ENCODE measurements at regions not wholly inside any gene's neighbourhood (a gene's known extent, or its start where the extent isn't known, plus 50 kb on each side); places are given as distances from the start of the nearest gene placed in this dataset.
A peak's percentile ranks its signal among the peaks of the same experiment; 100 is the strongest.

DNA sequence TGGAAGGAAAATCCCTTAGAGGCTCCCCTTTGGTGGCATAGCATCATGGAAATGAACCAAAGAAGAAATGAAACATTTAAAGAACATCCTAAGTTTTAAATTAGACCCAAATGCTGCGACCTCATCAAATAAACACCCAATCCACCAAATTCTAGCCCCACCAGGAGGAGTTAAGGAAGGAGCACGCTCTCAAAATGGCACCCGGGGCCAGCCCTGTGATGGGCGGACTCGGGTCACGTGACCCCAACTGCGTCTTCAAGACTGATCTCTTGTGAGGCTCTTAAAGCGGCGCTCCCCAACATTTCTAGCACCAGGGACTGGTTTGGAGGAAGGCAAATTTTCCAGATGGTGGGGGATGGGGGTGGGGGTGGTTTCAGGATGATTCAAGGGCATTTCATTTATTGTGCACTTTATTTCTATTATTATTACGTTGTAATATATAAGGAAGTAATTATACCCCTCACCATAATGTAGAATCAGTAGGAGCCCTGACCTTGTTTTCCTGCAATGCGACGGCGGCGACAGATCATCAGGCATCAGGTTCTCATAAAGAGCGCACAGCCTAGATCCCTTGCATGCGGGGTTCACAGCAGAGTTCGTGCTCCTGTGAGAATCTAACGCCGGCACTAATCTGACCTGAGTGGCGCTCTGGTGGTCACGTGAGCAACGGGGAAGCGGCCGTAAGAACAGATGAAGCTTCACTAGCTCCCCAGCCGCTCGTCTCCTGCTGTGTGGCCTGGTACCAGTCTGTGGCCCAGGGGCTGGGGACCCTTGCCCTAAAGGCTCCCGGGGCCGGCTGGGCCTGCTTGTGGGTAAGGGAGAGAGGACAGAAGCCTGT, 55.3 kb upstream of the SLC22A11 start:
- TF ChIP-seq, protein P1, sequence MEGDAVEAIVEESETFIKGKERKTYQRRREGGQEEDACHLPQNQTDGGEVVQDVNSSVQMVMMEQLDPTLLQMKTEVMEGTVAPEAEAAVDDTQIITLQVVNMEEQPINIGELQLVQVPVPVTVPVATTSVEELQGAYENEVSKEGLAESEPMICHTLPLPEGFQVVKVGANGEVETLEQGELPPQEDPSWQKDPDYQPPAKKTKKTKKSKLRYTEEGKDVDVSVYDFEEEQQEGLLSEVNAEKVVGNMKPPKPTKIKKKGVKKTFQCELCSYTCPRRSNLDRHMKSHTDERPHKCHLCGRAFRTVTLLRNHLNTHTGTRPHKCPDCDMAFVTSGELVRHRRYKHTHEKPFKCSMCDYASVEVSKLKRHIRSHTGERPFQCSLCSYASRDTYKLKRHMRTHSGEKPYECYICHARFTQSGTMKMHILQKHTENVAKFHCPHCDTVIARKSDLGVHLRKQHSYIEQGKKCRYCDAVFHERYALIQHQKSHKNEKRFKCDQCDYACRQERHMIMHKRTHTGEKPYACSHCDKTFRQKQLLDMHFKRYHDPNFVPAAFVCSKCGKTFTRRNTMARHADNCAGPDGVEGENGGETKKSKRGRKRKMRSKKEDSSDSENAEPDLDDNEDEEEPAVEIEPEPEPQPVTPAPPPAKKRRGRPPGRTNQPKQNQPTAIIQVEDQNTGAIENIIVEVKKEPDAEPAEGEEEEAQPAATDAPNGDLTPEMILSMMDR (IDR thresholded peaks at IDR 0.05; ENCODE audit: low read depth, low read length) = no peak
- TF ChIP-seq, protein P2, sequence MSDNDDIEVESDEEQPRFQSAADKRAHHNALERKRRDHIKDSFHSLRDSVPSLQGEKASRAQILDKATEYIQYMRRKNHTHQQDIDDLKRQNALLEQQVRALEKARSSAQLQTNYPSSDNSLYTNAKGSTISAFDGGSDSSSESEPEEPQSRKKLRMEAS (IDR thresholded peaks at IDR 0.05; ENCODE audit: low read depth, low read length) = peak; percentile 93
- TF ChIP-seq POLR2A (IDR thresholded peaks at IDR 0.05; ENCODE audit: extremely low read depth, insufficient read length) = peak; percentile 61
